Esophagus muscularis mucosa (tissue), 4 donors: ENCODE measurements at regions not wholly inside any gene's neighbourhood (a gene's known extent, or its start where the extent isn't known, plus 50 kb on each side); places are given as distances from the start of the nearest gene placed in this dataset.

Experiments
- CTCF ChIP-seq, 3 experiments: fragments of 200-600 bp in 2 of 3; fragments of 450-650 bp in 1 of 3; sonication (generic) in 2 of 3; IDR thresholded peaks; one replicate each; pipeline ENCODE4 v1.5.1; 2017 to 2019; ENCODE audit warnings: antibody characterized with exemption in 3 of 3, mild to moderate bottlenecking in 2 of 3, moderate library complexity in 1 of 3
- EP300 ChIP-seq: sonication (generic); formaldehyde crosslinking; IDR thresholded peaks from one replicate; pipeline ENCODE4 v1.6.1; 2017; ENCODE audit warnings: antibody characterized with exemption
- POLR2AphosphoS5 ChIP-seq, 2 donors: sonication (generic); formaldehyde crosslinking; IDR thresholded peaks; one replicate each; pipeline ENCODE4 v1.6.1; 2017; ENCODE audit warnings: antibody characterized with exemption in 2 of 2

GRCh38 chr14:104349950-104350349 is 211.6 kb downstream of the KIF26A start:
- TF ChIP-seq CTCF (IDR thresholded peaks at IDR 0.05) = no peak
- TF ChIP-seq POLR2AphosphoS5 (IDR thresholded peaks at IDR 0.05) = no peak
- no peak for TF ChIP-seq EP300
